Left lung (tissue), 4 donors: ENCODE measurements at regions not wholly inside any gene's neighbourhood (a gene's known extent, or its start where the extent isn't known, plus 50 kb on each side); places are given as distances from the start of the nearest gene placed in this dataset.
"Not testable (repeated sequence)": the region's sequence is repeated elsewhere in the genome, so short reads cannot be mapped to it uniquely, and the experiment has no call there.

ENCODE experiments used
- ATAC-seq: fragments of 200-7000 bp; cut with Tn5 transposase; one replicate; pipeline ENCODE4 v1.9.1; 2020; ENCODE audit warnings: moderate library complexity
- DNase-seq, 4 donors: peaks; one replicate each; pipeline ENCODE4 v3.0.0-alpha.2; 2013 to 2020
- H3K27ac ChIP-seq, 2 donors: fragments of 200-600 bp; sonication (generic) in 1 of 2; one replicate each; pipeline versions ENCODE4 v1.5.0 to v1.8.0; 2020 to 2021
- H3K27me3 ChIP-seq, 2 donors: fragments of 200-600 bp; sonication (generic) in 1 of 2; one replicate each; pipeline versions ENCODE4 v1.5.0 to v1.8.0; 2020 to 2021
- H3K36me3 ChIP-seq, 2 donors: fragments of 200-600 bp; sonication (generic) in 1 of 2; one replicate each; pipeline versions ENCODE4 v1.5.0 to v1.8.0; 2020 to 2021
- H3K4me1 ChIP-seq, 2 donors: fragments of 200-600 bp; one replicate each; pipeline ENCODE4 v1.8.0; 2021
- H3K4me3 ChIP-seq, 2 donors: fragments of 200-600 bp; sonication (generic) in 1 of 2; one replicate each; pipeline versions ENCODE4 v1.5.0 to v1.8.0; 2020 to 2021; ENCODE audit warnings: mild to moderate bottlenecking in 1 of 2
- H3K9me3 ChIP-seq, 2 donors: fragments of 200-600 bp; sonication (generic) in 1 of 2; one replicate each; pipeline versions ENCODE4 v1.5.0 to v1.8.0; 2020 to 2021
- CTCF ChIP-seq, 2 donors: fragments of 200-600 bp; sonication (generic) in 1 of 2; IDR thresholded peaks; one replicate each; pipeline versions ENCODE4 v1.5.0 to v1.8.0; 2021; ENCODE audit warnings: antibody characterized with exemption in 2 of 2
- intact Hi-C, 2 donors: fragments of 100-400 bp; cut with DNase I; formaldehyde crosslinking; loops; one replicate each; pipeline versions ENCODE4 v1.11.2 to v1.14.2; 2022
- donor health status: DM: no; HTN: yes; CAD: no.
- donor health status: DM: no; HTN: no; CAD: no.

- peaks cover 0 to 2% of the 10 kb centered on the region in 2 donors for H3K9me3 ChIP-seq
- no peak for ATAC-seq
- H3K36me3 ChIP-seq = no peaks in the 10 kb centered on the region
- H3K4me3 ChIP-seq = no peak overlapping the region
- H3K4me1 ChIP-seq = no peaks in the 10 kb centered on the region
- DNase-seq = no peak
- peaks cover 0 to 8% of the 10 kb centered on the region in 2 donors for H3K27me3 ChIP-seq
- no peak overlapping the region for H3K27ac ChIP-seq
- intact Hi-C loops = no loop called here
- TF ChIP-seq CTCF (IDR thresholded peaks at IDR 0.05) = no peak
These were observed 112.5 kb upstream of the PRSS1 start for GRCh38 chr7:142636751-142637150.

DNA sequence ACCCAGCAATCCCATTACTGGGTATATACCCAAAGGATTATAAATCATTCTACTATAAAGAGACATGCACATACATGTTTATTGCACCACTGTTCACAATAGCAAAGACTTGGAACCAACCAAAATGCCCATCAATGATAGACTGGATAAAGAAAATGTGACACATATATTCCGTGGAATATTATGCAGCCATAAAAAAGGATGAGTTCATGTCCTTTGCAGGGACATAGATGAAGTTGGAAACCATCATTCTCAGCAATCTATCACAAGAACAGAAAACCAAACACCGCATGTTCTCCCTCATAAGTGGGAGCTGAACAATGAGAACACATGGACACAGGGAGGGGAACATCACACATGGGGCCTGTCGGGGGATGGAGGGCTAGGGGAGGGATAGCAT is 113.2 kb upstream of the PRSS1 start:
- intact Hi-C loops = not testable (repeated sequence)

GRCh38 chr7:142632271-142633134 is 116.8 kb upstream of the PRSS1 start:
- ATAC-seq (peak; percentile 95), DNase-seq (peak in 3 of 4 donors; percentile 35 to 79 (median 49))
- H3K36me3 ChIP-seq = no peaks in the 10 kb centered on the region
- H3K9me3 ChIP-seq = peaks cover 0 to 2% of the 10 kb centered on the region in 2 donors
- TF ChIP-seq CTCF (IDR thresholded peaks at IDR 0.05) = peak; percentile 77 to 84
- H3K27me3 ChIP-seq = peaks cover 0 to 10% of the 10 kb centered on the region in 2 donors
- intact Hi-C loops = no loop called here
- H3K4me3 ChIP-seq = no peak overlapping the region
- H3K27ac ChIP-seq = no peak overlapping the region
- no peaks in the 10 kb centered on the region for H3K4me1 ChIP-seq

More for the DNA sequence above, 113.2 kb upstream of the PRSS1 start:
- DNase-seq, H3K9me3 ChIP-seq, H3K36me3 ChIP-seq, H3K27me3 ChIP-seq, H3K4me1 ChIP-seq, H3K4me3 ChIP-seq, ATAC-seq, H3K27ac ChIP-seq: not testable (repeated sequence)

GRCh38 chr7:142629588-142630260 is 119.5 kb upstream of the PRSS1 start:
- no peak overlapping the region for H3K4me3 ChIP-seq
- no peaks in the 10 kb centered on the region for H3K36me3 ChIP-seq
- no peak for TF ChIP-seq CTCF (IDR thresholded peaks at IDR 0.05)
- no peaks in the 10 kb centered on the region for H3K4me1 ChIP-seq
- H3K27me3 ChIP-seq = peaks cover 0 to 17% of the 10 kb centered on the region in 2 donors
- H3K27ac ChIP-seq = no peak overlapping the region
- no peaks in the 10 kb centered on the region for H3K9me3 ChIP-seq
- no peak for DNase-seq
- ATAC-seq = no peak
- intact Hi-C loops = loop anchor here in 1 of 2 donors (10.0 kb wide), 1 partner anchor 155 kb away; no protein-coding TSS in a partner anchor

DNA sequence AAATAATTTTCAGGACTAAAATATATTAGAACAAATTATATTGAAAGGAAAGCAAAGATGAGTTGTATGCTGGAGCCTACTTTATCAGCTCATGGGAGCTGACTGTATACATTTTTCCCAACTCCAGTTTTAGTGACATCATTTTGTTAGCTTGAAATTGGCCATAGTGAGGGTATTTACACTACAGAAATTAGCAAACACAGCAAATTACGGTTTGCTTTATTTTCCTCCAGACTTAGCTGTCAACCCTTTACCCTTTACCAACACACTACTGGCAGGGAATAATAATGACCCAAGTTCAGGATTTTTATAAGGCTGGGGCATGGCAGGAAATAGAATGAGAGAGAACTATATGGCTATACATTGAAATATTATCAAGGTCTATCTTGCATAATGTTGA is 120.3 kb upstream of the PRSS1 start:
- no peaks in the 10 kb centered on the region for H3K4me1 ChIP-seq
- H3K9me3 ChIP-seq = no peaks in the 10 kb centered on the region
- no peak overlapping the region for H3K27ac ChIP-seq
- peaks cover 0 to 17% of the 10 kb centered on the region in 2 donors for H3K27me3 ChIP-seq
- no peak for TF ChIP-seq CTCF (IDR thresholded peaks at IDR 0.05)
- H3K4me3 ChIP-seq = no peak overlapping the region
- ATAC-seq (no peak), DNase-seq (no peak)
- intact Hi-C loops = loop anchor here in 1 of 2 donors (10.0 kb wide), 1 partner anchor 156 kb away; no protein-coding TSS in a partner anchor
- H3K36me3 ChIP-seq = no peaks in the 10 kb centered on the region

DNA sequence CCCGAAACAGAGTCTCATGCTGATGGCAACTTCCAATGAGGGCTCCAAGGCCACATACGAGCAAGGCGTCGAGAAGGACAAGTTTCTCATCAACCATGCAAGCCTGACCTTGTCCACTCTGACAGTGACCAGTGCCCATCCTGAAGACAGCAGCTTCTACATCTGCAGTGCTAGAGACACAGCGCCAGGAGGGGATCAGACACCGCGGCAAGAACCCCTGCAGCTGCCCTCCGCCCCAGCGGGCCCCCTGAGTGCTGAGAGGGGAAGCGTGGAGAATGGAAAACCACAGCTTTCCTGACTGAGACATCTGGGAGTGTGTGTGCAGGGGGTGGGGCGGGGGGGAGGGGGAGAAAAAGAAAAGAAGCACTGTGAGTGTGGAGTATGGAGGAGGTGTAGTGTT is 122.0 kb upstream of the PRSS1 start:
- not testable (repeated sequence) for H3K4me1 ChIP-seq, DNase-seq, H3K9me3 ChIP-seq, H3K4me3 ChIP-seq, H3K36me3 ChIP-seq, H3K27ac ChIP-seq, ATAC-seq
- intact Hi-C loops = loop anchor here in 1 of 2 donors (10.0 kb wide), 1 partner anchor 158 kb away; no protein-coding TSS in a partner anchor
- H3K27me3 ChIP-seq = peaks cover 0 to 14% of the 10 kb centered on the region in 2 donors
